GM12891 (cell line): ENCODE measurements at regions not wholly inside any gene's neighbourhood (a gene's known extent, or its start where the extent isn't known, plus 50 kb on each side); places are given as distances from the start of the nearest gene placed in this dataset.

Source experiments
- PAX5 ChIP-seq: IDR thresholded peaks from 2 replicates; pipeline ENCODE4 v1.6.1; 2011; ENCODE audit warnings: low read length, moderate library complexity, mild to moderate bottlenecking; ENCODE audit not compliant: insufficient read depth, severe bottlenecking
- POLR2A ChIP-seq: IDR thresholded peaks from 2 replicates; pipeline ENCODE4 v1.6.1; 2011; ENCODE audit warnings: low read depth, low read length, control low read depth
- POLR2AphosphoS5 ChIP-seq: IDR thresholded peaks from 2 replicates; pipeline ENCODE4 v1.6.1; 2011; ENCODE audit warnings: low read depth, low read length, control low read depth
- POU2F2 ChIP-seq: IDR thresholded peaks from 2 replicates; pipeline ENCODE4 v1.6.1; 2011; ENCODE audit warnings: low read depth, mild to moderate bottlenecking, control low read depth, low read length, moderate library complexity
- SPI1 ChIP-seq: IDR thresholded peaks from 2 replicates; pipeline ENCODE4 v1.6.1; 2011; ENCODE audit warnings: low read depth, low read length, control low read depth
- TAF1 ChIP-seq: IDR thresholded peaks from 2 replicates; pipeline ENCODE4 v1.6.1; 2011; ENCODE audit warnings: low read depth, low read length, control low read depth

- TF ChIP-seq POLR2A (no peak), POLR2AphosphoS5 (no peak), POU2F2 (no peak), TAF1 (no peak), SPI1 (no peak), PAX5 (no peak)
Observed at GRCh38 chr3:109874896-109875708, 537.8 kb upstream of the DPPA4 start.
